WTC11 (cell line): ENCODE measurements at regions not wholly inside any gene's neighbourhood (a gene's known extent, or its start where the extent isn't known, plus 50 kb on each side); places are given as distances from the start of the nearest gene placed in this dataset.

Source experiments
- ATAC-seq: fragments of 200-7000 bp; cut with Tn5 transposase; 2 replicates; pipeline ENCODE4 v1.10.0; 2021; ENCODE audit warnings: mild to moderate bottlenecking, moderate library complexity
- CTCF ChIA-PET: fragments of 300-600 bp; sonication (Branson Sonifier 250); formaldehyde crosslinking; loops from one replicate; lab custom pipeline; 2021; ENCODE audit warnings: antibody characterized with exemption; lab: Charles Lee
- POLR2A ChIA-PET: fragments of 350-600 bp; sonication (Branson Sonifier 250); formaldehyde crosslinking; loops from one replicate; lab custom pipeline; 2021; ENCODE audit warnings: antibody characterized with exemption; lab: Charles Lee
- DNase-seq: peaks from one replicate; pipeline ENCODE4 v3.0.0; 2021; ENCODE audit warnings: low spot score
- H3K27ac Mint-ChIP-seq: 2 replicates; pipeline ENCODE4 v1.8.0; 2021; ENCODE audit warnings: mixed read lengths
- H3K27me3 Mint-ChIP-seq: 2 replicates; pipeline ENCODE4 v1.8.0; 2021; ENCODE audit warnings: low read depth, mild to moderate bottlenecking, moderate library complexity, mixed read lengths
- H3K36me3 Mint-ChIP-seq: 2 replicates; pipeline ENCODE4 v1.8.0; 2021; ENCODE audit warnings: mixed read lengths
- H3K4me1 Mint-ChIP-seq: 2 replicates; pipeline ENCODE4 v1.8.0; 2022; ENCODE audit warnings: mixed read lengths
- H3K4me3 Mint-ChIP-seq: 2 replicates; pipeline ENCODE4 v1.8.0; 2021; ENCODE audit warnings: mild to moderate bottlenecking, moderate library complexity, mixed read lengths
- H3K9me3 Mint-ChIP-seq: 2 replicates; pipeline ENCODE4 v1.8.0; 2021; ENCODE audit warnings: mixed read lengths
- ATF6 ChIP-seq: sonication (generic); formaldehyde crosslinking; IDR thresholded peaks from 2 replicates; pipeline ENCODE4 v1.8.1; 2023; ENCODE audit warnings: mild to moderate bottlenecking, missing genetic modification reagents
- CREM ChIP-seq: sonication (generic); formaldehyde crosslinking; IDR thresholded peaks from 2 replicates; pipeline ENCODE4 v1.8.1; 2022; ENCODE audit warnings: mild to moderate bottlenecking, missing genetic modification reagents, moderate library complexity
- FOXJ3 ChIP-seq: sonication (generic); formaldehyde crosslinking; IDR thresholded peaks from 2 replicates; pipeline ENCODE4 v1.9.0; 2021; ENCODE audit warnings: missing genetic modification reagents, mild to moderate bottlenecking, borderline replicate concordance
- HMGA2 ChIP-seq: fragments of 250-450 bp; sonication (Bioruptor Pico); IDR thresholded peaks from 2 replicates; pipeline ENCODE4 v1.4.0; 2021; ENCODE audit warnings: mild to moderate bottlenecking, moderate library complexity
- MYBL2 ChIP-seq: sonication (generic); formaldehyde crosslinking; IDR thresholded peaks from 2 replicates; pipeline ENCODE4 v1.8.1; 2023; ENCODE audit warnings: mild to moderate bottlenecking, moderate library complexity, missing genetic modification reagents
- NFYB ChIP-seq: sonication (generic); formaldehyde crosslinking; conservative IDR thresholded peaks from 2 replicates; pipeline ENCODE4 v1.8.0; 2022; ENCODE audit warnings: low read depth, missing genetic modification reagents
- PRDM15 ChIP-seq: sonication (generic); formaldehyde crosslinking; IDR thresholded peaks from 2 replicates; pipeline ENCODE4 v1.8.0; 2022; ENCODE audit warnings: missing genetic modification reagents
- PREB ChIP-seq: sonication (generic); formaldehyde crosslinking; IDR thresholded peaks from 2 replicates; pipeline ENCODE4 v1.8.1; 2022; ENCODE audit warnings: mild to moderate bottlenecking, missing genetic modification reagents, moderate library complexity, borderline replicate concordance
- TCF7 ChIP-seq: sonication (generic); formaldehyde crosslinking; IDR thresholded peaks from 2 replicates; pipeline ENCODE4 v1.8.0; 2022; ENCODE audit warnings: mild to moderate bottlenecking, low read depth, missing genetic modification reagents, moderate library complexity
- ZNF219 ChIP-seq: sonication (generic); formaldehyde crosslinking; IDR thresholded peaks from 2 replicates; pipeline ENCODE4 v1.8.0; 2023; ENCODE audit warnings: missing genetic modification reagents, mild to moderate bottlenecking, borderline replicate concordance
- ZNF317 ChIP-seq: sonication (generic); formaldehyde crosslinking; IDR thresholded peaks from 2 replicates; pipeline ENCODE4 v1.8.1; 2023; ENCODE audit warnings: low read depth, mild to moderate bottlenecking, moderate library complexity, missing genetic modification reagents, borderline replicate concordance
- ZNF423 ChIP-seq: fragments of 250-450 bp; sonication (Bioruptor Pico); IDR thresholded peaks from 2 replicates; pipeline ENCODE4 v2.1.2; 2022; ENCODE audit warnings: mild to moderate bottlenecking, moderate library complexity
- TF ChIP-seq, protein P1 (sequence below): sonication (generic); formaldehyde crosslinking; IDR thresholded peaks from 2 replicates; pipeline ENCODE4 v1.8.1; 2022; ENCODE audit warnings: low read depth, mild to moderate bottlenecking, moderate library complexity, missing genetic modification reagents, borderline replicate concordance
- TF ChIP-seq, protein P2 (sequence below): sonication (generic); formaldehyde crosslinking; IDR thresholded peaks from 2 replicates; pipeline ENCODE4 v1.8.1; 2023; ENCODE audit warnings: mild to moderate bottlenecking, missing genetic modification reagents, moderate library complexity
- TF ChIP-seq, protein P3 (sequence below): fragments of 250-450 bp; sonication (Bioruptor Pico); IDR thresholded peaks from 2 replicates; pipeline ENCODE4 v2.1.2; 2022; ENCODE audit warnings: mild to moderate bottlenecking, moderate library complexity
- TF ChIP-seq, protein P4 (sequence below): sonication (generic); formaldehyde crosslinking; IDR thresholded peaks from 2 replicates; pipeline ENCODE4 v1.8.1; 2022; ENCODE audit warnings: low read depth, missing genetic modification reagents, borderline replicate concordance
- TF ChIP-seq, protein P5 (sequence below): sonication (generic); formaldehyde crosslinking; IDR thresholded peaks from 2 replicates; pipeline ENCODE4 v1.8.0; 2022; ENCODE audit warnings: mild to moderate bottlenecking, missing genetic modification reagents
- TF ChIP-seq, protein P6 (sequence below): sonication (generic); formaldehyde crosslinking; IDR thresholded peaks from 2 replicates; pipeline ENCODE4 v1.8.0; 2022; ENCODE audit warnings: mild to moderate bottlenecking, missing genetic modification reagents

- no peak for TF ChIP-seq CREM (CRISPR knock-in tag)
- no peak for TF ChIP-seq ZNF317 (CRISPR knock-in tag)
- TF ChIP-seq HMGA2 (CRISPR knock-in tag), result no peak
- TF ChIP-seq, protein P1, sequence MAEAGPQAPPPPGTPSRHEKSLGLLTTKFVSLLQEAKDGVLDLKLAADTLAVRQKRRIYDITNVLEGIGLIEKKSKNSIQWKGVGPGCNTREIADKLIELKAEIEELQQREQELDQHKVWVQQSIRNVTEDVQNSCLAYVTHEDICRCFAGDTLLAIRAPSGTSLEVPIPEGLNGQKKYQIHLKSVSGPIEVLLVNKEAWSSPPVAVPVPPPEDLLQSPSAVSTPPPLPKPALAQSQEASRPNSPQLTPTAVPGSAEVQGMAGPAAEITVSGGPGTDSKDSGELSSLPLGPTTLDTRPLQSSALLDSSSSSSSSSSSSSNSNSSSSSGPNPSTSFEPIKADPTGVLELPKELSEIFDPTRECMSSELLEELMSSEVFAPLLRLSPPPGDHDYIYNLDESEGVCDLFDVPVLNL (CRISPR knock-in tag), result no peak
Observed at GRCh38 chr6:135577059-135577538, 79.6 kb upstream of the AHI1 start (continued).

DNA sequence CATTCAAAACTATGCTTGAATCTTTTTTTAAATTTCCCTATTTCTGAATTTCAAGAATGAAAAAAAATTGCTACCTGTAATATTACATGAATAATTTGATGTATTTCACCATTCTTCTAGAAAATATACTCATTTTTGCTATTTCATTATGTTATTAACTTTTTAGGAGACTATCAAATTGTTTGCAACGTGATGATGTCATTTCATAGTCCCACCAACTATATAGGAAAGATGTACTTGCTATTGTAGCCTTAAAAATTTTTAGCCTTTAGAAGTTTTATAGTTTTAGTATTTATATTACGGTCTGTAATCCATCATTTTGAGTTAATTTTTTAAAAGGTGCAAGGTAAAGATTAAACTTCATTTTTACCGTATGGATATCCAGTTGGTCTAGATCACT is 81.4 kb upstream of the AHI1 start:
- CTCF ChIA-PET, result no interaction called here
- no peak for ATAC-seq
- H3K36me3 Mint-ChIP-seq, result no peaks in the 10 kb centered on the region
- peaks cover 17% of the 10 kb centered on the region for H3K4me1 Mint-ChIP-seq
- H3K9me3 Mint-ChIP-seq, result no peaks in the 10 kb centered on the region
- POLR2A ChIA-PET, result no interaction called here
- DNase-seq, result no peak
- no peaks in the 10 kb centered on the region for H3K27me3 Mint-ChIP-seq
- H3K27ac Mint-ChIP-seq, result no peak overlapping the region
- H3K4me3 Mint-ChIP-seq, result no peak overlapping the region
- TF ChIP-seq, protein P2, sequence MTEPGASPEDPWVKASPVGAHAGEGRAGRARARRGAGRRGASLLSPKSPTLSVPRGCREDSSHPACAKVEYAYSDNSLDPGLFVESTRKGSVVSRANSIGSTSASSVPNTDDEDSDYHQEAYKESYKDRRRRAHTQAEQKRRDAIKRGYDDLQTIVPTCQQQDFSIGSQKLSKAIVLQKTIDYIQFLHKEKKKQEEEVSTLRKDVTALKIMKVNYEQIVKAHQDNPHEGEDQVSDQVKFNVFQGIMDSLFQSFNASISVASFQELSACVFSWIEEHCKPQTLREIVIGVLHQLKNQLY (CRISPR knock-in tag), result no peak
- TF ChIP-seq FOXJ3 (CRISPR knock-in tag) (no peak), ZNF219 (no peak), TCF7 (CRISPR knock-in tag) (no peak), HMGA2 (CRISPR knock-in tag) (no peak), ATF6 (no peak), MYBL2 (CRISPR knock-in tag) (no peak), NFYB (no peak), PREB (CRISPR knock-in tag) (no peak), ZNF423 (CRISPR knock-in tag) (no peak), PRDM15 (CRISPR knock-in tag) (no peak)
- TF ChIP-seq, protein P1 (CRISPR knock-in tag), result no peak
- TF ChIP-seq, protein P3, sequence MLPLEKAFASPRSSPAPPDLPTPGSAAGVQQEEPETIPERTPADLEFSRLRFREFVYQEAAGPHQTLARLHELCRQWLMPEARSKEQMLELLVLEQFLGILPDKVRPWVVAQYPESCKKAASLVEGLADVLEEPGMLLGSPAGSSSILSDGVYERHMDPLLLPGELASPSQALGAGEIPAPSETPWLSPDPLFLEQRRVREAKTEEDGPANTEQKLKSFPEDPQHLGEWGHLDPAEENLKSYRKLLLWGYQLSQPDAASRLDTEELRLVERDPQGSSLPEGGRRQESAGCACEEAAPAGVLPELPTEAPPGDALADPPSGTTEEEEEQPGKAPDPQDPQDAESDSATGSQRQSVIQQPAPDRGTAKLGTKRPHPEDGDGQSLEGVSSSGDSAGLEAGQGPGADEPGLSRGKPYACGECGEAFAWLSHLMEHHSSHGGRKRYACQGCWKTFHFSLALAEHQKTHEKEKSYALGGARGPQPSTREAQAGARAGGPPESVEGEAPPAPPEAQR (CRISPR knock-in tag), result no peak
- TF ChIP-seq, protein P4, sequence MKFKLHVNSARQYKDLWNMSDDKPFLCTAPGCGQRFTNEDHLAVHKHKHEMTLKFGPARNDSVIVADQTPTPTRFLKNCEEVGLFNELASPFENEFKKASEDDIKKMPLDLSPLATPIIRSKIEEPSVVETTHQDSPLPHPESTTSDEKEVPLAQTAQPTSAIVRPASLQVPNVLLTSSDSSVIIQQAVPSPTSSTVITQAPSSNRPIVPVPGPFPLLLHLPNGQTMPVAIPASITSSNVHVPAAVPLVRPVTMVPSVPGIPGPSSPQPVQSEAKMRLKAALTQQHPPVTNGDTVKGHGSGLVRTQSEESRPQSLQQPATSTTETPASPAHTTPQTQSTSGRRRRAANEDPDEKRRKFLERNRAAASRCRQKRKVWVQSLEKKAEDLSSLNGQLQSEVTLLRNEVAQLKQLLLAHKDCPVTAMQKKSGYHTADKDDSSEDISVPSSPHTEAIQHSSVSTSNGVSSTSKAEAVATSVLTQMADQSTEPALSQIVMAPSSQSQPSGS, result no peak
- TF ChIP-seq, protein P5, sequence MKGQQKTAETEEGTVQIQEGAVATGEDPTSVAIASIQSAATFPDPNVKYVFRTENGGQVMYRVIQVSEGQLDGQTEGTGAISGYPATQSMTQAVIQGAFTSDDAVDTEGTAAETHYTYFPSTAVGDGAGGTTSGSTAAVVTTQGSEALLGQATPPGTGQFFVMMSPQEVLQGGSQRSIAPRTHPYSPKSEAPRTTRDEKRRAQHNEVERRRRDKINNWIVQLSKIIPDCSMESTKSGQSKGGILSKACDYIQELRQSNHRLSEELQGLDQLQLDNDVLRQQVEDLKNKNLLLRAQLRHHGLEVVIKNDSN (CRISPR knock-in tag), result no peak
- TF ChIP-seq, protein P6, sequence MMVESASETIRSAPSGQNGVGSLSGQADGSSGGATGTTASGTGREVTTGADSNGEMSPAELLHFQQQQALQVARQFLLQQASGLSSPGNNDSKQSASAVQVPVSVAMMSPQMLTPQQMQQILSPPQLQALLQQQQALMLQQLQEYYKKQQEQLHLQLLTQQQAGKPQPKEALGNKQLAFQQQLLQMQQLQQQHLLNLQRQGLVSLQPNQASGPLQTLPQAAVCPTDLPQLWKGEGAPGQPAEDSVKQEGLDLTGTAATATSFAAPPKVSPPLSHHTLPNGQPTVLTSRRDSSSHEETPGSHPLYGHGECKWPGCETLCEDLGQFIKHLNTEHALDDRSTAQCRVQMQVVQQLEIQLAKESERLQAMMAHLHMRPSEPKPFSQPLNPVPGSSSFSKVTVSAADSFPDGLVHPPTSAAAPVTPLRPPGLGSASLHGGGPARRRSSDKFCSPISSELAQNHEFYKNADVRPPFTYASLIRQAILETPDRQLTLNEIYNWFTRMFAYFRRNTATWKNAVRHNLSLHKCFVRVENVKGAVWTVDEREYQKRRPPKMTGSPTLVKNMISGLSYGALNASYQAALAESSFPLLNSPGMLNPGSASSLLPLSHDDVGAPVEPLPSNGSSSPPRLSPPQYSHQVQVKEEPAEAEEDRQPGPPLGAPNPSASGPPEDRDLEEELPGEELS, result no peak
